ENCODE measurements at regions not wholly inside any gene's neighbourhood (a gene's known extent, or its start where the extent isn't known, plus 50 kb on each side); places are given as distances from the start of the nearest gene placed in this dataset.

GRCh38 chr3:124442463-124442862 is 287.8 kb upstream of the UMPS start:
- intact Hi-C loops (cut with micrococcal nuclease) (no loop called here), dilution Hi-C loops (cut with MboI; ENCODE audit: extremely low pct_ligation_motif_present, low sequenced_read_pairs) (no loop called here)
- no peaks in the 10 kb centered on the region for H3K9me3 ChIP-seq (replicated peaks; ENCODE audit: control insufficient read depth, insufficient read depth, low read length)
- no peak overlapping the region for H3K27ac ChIP-seq (ENCODE audit: insufficient read depth, low read depth, low read length)
- no peak for TF ChIP-seq MAX (IDR thresholded peaks at IDR 0.05; ENCODE audit: insufficient read depth, insufficient read length)
- TF ChIP-seq FOS (IDR thresholded peaks at IDR 0.05; ENCODE audit: borderline replicate concordance, insufficient read depth, low read length): no peak
- no peak for TF ChIP-seq POLR2A (IDR thresholded peaks at IDR 0.05; ENCODE audit: low read depth, low read length)
- no peak for TF ChIP-seq EZH2 (IDR thresholded peaks at IDR 0.05; ENCODE audit: borderline replicate concordance, low read depth, low read length, severe bottlenecking)
- TF ChIP-seq CTCF (IDR thresholded peaks at IDR 0.05; ENCODE audit: extremely low read depth in 1 of 2, insufficient read depth in 1 of 2, low read depth in 1 of 2, low read length in 2 of 2): no peak
- TF ChIP-seq POLR2AphosphoS5 (IDR thresholded peaks at IDR 0.05; ENCODE audit: insufficient read depth, low read depth, low read length): no peak
- no peak for TF ChIP-seq JUN (IDR thresholded peaks at IDR 0.05; ENCODE audit: borderline replicate concordance, insufficient read depth, insufficient read length, low read depth)
- TF ChIP-seq MYC (IDR thresholded peaks at IDR 0.05; ENCODE audit: low read depth, low read length): no peak
- no peak for TF ChIP-seq GATA2 (IDR thresholded peaks at IDR 0.05; ENCODE audit: insufficient read depth, insufficient read length, low read depth, low read length)
- H3K9ac ChIP-seq (replicated peaks; ENCODE audit: extremely low read depth, insufficient read depth, low read length): no peak overlapping the region
- ChIA-PET POLR2A (no interaction called here), CTCF (interaction anchor here (1.1 kb wide), 1 partner anchor 88 kb away, joined by 3 read pairs; no protein-coding TSS in a partner anchor)
- FAIRE-seq (no peak), DNase-seq (ENCODE audit: low read depth, low spot score) (no peak)
- H3K4me2 ChIP-seq (ENCODE audit: insufficient read depth, low read length): no peak overlapping the region
- no peaks in the 10 kb centered on the region for H3K36me3 ChIP-seq (ENCODE audit: control insufficient read depth in 2 of 2, extremely low read depth in 1 of 2, insufficient read depth in 2 of 2, low read length in 2 of 2)
- H4K20me1 ChIP-seq (replicated peaks; ENCODE audit: control insufficient read depth, extremely low read depth, insufficient read depth, low read length): no peaks in the 10 kb centered on the region
- H3K27me3 ChIP-seq (ENCODE audit: control insufficient read depth in 2 of 2, insufficient read depth in 2 of 2, low read length in 2 of 2): no peaks in the 10 kb centered on the region
- H3K9me1 ChIP-seq (replicated peaks; ENCODE audit: control insufficient read depth, extremely low read depth, insufficient read depth, low read length): no peaks in the 10 kb centered on the region
- H3K4me1 ChIP-seq (ENCODE audit: control insufficient read depth, extremely low read depth, insufficient read depth, low read length): no peaks in the 10 kb centered on the region
- H2AFZ ChIP-seq (ENCODE audit: low read depth, low read length): no peak overlapping the region
- H3K4me3 ChIP-seq (replicated peaks in 1 of 3; ENCODE audit: insufficient read depth in 1 of 3, low read depth in 1 of 3, low read length in 3 of 3): no peak overlapping the region
- H3K79me2 ChIP-seq (ENCODE audit: control insufficient read depth, insufficient read depth, low read length): no peaks in the 10 kb centered on the region
- no TSS peak for BruUV-seq (replicated peaks)
